ENCODE measurements at regions not wholly inside any gene's neighbourhood (a gene's known extent, or its start where the extent isn't known, plus 50 kb on each side); places are given as distances from the start of the nearest gene placed in this dataset.

DNA sequence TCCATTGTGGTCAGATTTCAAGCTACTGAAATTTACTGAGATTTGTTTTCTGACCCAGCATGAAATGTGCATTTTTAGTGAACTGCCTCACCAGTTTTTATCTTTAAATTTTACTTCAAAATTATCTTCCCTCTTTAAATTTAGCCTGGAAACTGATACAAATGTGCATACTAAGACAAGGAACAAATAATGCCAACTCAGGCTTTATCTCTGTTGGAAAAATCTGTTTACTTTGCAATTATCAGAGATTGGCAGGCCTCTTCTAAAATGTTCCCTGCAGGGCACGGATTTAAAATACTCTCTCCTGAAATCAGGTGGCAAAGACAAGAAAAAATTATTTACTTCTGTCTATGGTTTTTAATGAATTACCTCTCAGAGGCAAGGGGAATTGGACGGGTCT is 151.0 kb upstream of the PTCH1 start:
- FAIRE-seq, result no peak
- intact Hi-C loops (cut with DNase I), result no loop called here
- Histone ChIP-seq H3K27me3 (ENCODE audit: control insufficient read depth, insufficient read depth, low read length) (no peaks in the 10 kb centered on the region), H3K9ac (ENCODE audit: low read length in 3 of 3) (no peak overlapping the region), H3K4me3 (ENCODE audit: low read length in 3 of 3) (no peak overlapping the region), H3K36me3 (ENCODE audit: control insufficient read depth in 2 of 3, insufficient read depth in 3 of 3, low read length in 3 of 3) (no peaks in the 10 kb centered on the region), H3K9me3 (ENCODE audit: control insufficient read depth in 2 of 3, insufficient read depth in 1 of 3, low read length in 3 of 3) (no peaks in the 10 kb centered on the region), H3K27ac (ENCODE audit: low read depth in 2 of 2, low read length in 2 of 2) (no peak overlapping the region), H3K4me1 (ENCODE audit: control insufficient read depth in 2 of 3, insufficient read depth in 2 of 3, low read depth in 1 of 3, low read length in 3 of 3) (no peaks in the 10 kb centered on the region)
- no peak for DNase-seq
- TF ChIP-seq, protein P1, sequence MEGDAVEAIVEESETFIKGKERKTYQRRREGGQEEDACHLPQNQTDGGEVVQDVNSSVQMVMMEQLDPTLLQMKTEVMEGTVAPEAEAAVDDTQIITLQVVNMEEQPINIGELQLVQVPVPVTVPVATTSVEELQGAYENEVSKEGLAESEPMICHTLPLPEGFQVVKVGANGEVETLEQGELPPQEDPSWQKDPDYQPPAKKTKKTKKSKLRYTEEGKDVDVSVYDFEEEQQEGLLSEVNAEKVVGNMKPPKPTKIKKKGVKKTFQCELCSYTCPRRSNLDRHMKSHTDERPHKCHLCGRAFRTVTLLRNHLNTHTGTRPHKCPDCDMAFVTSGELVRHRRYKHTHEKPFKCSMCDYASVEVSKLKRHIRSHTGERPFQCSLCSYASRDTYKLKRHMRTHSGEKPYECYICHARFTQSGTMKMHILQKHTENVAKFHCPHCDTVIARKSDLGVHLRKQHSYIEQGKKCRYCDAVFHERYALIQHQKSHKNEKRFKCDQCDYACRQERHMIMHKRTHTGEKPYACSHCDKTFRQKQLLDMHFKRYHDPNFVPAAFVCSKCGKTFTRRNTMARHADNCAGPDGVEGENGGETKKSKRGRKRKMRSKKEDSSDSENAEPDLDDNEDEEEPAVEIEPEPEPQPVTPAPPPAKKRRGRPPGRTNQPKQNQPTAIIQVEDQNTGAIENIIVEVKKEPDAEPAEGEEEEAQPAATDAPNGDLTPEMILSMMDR (IDR thresholded peaks at IDR 0.05; ENCODE audit: borderline replicate concordance, extremely low read depth, insufficient read depth), result no peak

DNA sequence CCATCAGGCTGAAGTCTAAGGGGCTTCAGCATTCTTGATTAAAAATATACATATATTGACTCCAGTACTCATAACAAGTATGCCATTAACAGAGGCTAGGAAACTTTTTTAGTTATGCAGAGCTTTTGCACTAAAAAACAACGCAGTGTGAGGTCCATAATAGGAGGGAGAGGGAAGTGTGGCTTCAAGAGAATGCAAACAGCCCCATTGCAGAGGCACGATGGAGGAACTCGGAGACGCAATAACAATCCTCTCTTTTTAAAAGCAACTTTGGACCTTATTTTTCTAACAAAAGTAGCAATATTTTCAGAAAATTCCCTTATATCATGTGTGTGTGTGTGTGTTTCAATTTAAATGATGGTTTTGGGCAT is 150.0 kb upstream of the PTCH1 start:
- no peaks in the 10 kb centered on the region for H3K36me3 ChIP-seq (ENCODE audit: control insufficient read depth in 2 of 3, insufficient read depth in 3 of 3, low read length in 3 of 3)
- H3K9me3 ChIP-seq (ENCODE audit: control insufficient read depth in 2 of 3, insufficient read depth in 1 of 3, low read length in 3 of 3), result no peaks in the 10 kb centered on the region
- no peaks in the 10 kb centered on the region for H3K27me3 ChIP-seq (ENCODE audit: control insufficient read depth, insufficient read depth, low read length)
- DNase-seq, result peak in 1 of 5 donors; percentile 18
- H3K4me3 ChIP-seq (ENCODE audit: low read length in 3 of 3), result no peak overlapping the region
- H3K9ac ChIP-seq (ENCODE audit: low read length in 3 of 3), result no peak overlapping the region
- intact Hi-C loops (cut with DNase I), result no loop called here
- no peaks in the 10 kb centered on the region for H3K4me1 ChIP-seq (ENCODE audit: control insufficient read depth in 2 of 3, insufficient read depth in 2 of 3, low read depth in 1 of 3, low read length in 3 of 3)
- no peak overlapping the region for H3K27ac ChIP-seq (ENCODE audit: low read depth in 2 of 2, low read length in 2 of 2)
- no peak for FAIRE-seq
- TF ChIP-seq, protein P1 (IDR thresholded peaks at IDR 0.05; ENCODE audit: borderline replicate concordance, extremely low read depth, insufficient read depth), result no peak

DNA sequence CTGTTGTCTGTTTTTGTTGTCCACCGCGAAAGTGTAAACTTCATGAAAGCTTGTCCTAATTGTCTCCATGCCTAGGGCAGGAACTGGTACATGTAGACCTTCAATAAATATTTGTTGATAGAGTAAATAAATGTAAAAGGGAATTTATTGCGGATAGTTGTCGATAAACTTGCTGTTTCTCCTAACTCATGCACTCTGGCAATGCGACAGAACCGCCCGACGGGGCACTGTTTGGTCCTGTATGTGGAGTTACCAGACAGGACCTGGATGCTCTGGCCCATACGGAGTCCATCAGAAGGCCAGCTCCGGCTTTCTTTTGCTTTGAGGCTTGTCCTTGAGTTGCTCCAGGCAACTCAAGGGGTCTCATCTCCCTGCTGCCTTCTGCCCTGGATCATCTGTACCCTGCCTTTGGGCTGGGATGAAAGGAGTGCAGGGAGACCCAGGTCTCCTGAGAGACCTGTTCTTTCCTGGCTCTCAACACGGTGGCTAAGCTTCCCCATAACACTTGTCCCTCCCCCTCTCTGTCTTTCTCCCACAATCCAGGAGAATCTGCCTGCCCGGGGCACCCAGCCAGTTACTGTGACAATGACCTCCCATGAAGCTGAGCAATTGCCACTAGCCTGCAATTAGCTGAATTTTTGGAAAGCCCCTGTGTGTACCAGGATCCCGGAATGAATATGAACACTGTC is 149.5 kb upstream of the PTCH1 start:
- H3K9ac ChIP-seq (ENCODE audit: low read length in 3 of 3), result no peak overlapping the region

More for the DNA sequence above, 149.5 kb upstream of the PTCH1 start:
- intact Hi-C loops (cut with DNase I), result no loop called here
- Histone ChIP-seq H3K4me1 (ENCODE audit: control insufficient read depth in 2 of 3, insufficient read depth in 2 of 3, low read depth in 1 of 3, low read length in 3 of 3) (no peaks in the 10 kb centered on the region), H3K4me3 (ENCODE audit: low read length in 3 of 3) (no peak overlapping the region), H3K27ac (ENCODE audit: low read depth in 2 of 2, low read length in 2 of 2) (no peak overlapping the region), H3K9me3 (ENCODE audit: control insufficient read depth in 2 of 3, insufficient read depth in 1 of 3, low read length in 3 of 3) (no peaks in the 10 kb centered on the region), H3K27me3 (ENCODE audit: control insufficient read depth, insufficient read depth, low read length) (no peaks in the 10 kb centered on the region), H3K36me3 (ENCODE audit: control insufficient read depth in 2 of 3, insufficient read depth in 3 of 3, low read length in 3 of 3) (no peaks in the 10 kb centered on the region)
- TF ChIP-seq, protein P1 (IDR thresholded peaks at IDR 0.05; ENCODE audit: borderline replicate concordance, extremely low read depth, insufficient read depth), result no peak
- DNase-seq, result no peak
- FAIRE-seq, result no peak

All from kidney (tissue), 13 donors.